ENCODE measurements at regions not wholly inside any gene's neighbourhood (a gene's known extent, or its start where the extent isn't known, plus 50 kb on each side); places are given as distances from the start of the nearest gene placed in this dataset.

- no peak for TF ChIP-seq KLF7 (tag by site-specific recombination; IDR thresholded peaks at IDR 0.05; ENCODE audit: borderline replicate concordance)
- 0 out of 2 replicates have a peak, but pooled peaks have one; percentile 36 for TF ChIP-seq ZNF24 (tag by site-specific recombination; IDR thresholded peaks at IDR 0.05)
- TF ChIP-seq ZNF114 (tag by site-specific recombination; IDR thresholded peaks at IDR 0.05), result no peak
- TF ChIP-seq ZNF2 (tag by site-specific recombination; IDR thresholded peaks at IDR 0.05), result no peak
- no peak for TF ChIP-seq PRDM1 (tag by site-specific recombination; IDR thresholded peaks at IDR 0.05)
- TF ChIP-seq ZNF792 (tag by site-specific recombination; IDR thresholded peaks at IDR 0.05), result no peak
- TF ChIP-seq ZNF658 (tag by site-specific recombination; IDR thresholded peaks at IDR 0.05), result no peak
- TF ChIP-seq ZSCAN23 (tag by site-specific recombination; IDR thresholded peaks at IDR 0.05), result no peak
- TF ChIP-seq ZFP69B (tag by site-specific recombination; IDR thresholded peaks at IDR 0.05), result no peak
- no peak for TF ChIP-seq ZNF280D (tag by site-specific recombination; IDR thresholded peaks at IDR 0.05)
- TF ChIP-seq ZSCAN30 (tag by site-specific recombination; IDR thresholded peaks at IDR 0.05), result no peak
- TF ChIP-seq ZNF555 (tag by site-specific recombination; conservative IDR thresholded peaks at IDR 0.05), result no peak
- TF ChIP-seq ZNF433 (tag by site-specific recombination; IDR thresholded peaks at IDR 0.05; ENCODE audit: low read depth), result no peak
- TF ChIP-seq ZNF664 (tag by site-specific recombination; IDR thresholded peaks at IDR 0.05), result no peak
- TF ChIP-seq ZNF585B (tag by site-specific recombination; IDR thresholded peaks at IDR 0.05), result no peak
- TF ChIP-seq ZNF174 (tag by site-specific recombination; IDR thresholded peaks at IDR 0.05), result no peak
Observed at GRCh38 chr2:60634438-60634837, 81.0 kb upstream of the BCL11A start (continued).

- Histone ChIP-seq H3K36me3 (ENCODE audit: control insufficient read depth in 2 of 2, insufficient read depth in 1 of 2, low read length in 2 of 2) (no peaks in the 10 kb centered on the region), H3K27ac (ENCODE audit: extremely low read depth, low read depth, low read length) (no peak overlapping the region), H3K4me3 (ENCODE audit: low read depth, low read length) (no peak overlapping the region), H3K9me3 (ENCODE audit: control insufficient read depth, insufficient read depth, low read depth, low read length) (no peaks in the 10 kb centered on the region), H3K4me1 (ENCODE audit: control insufficient read depth, insufficient read depth, low read length) (no peaks in the 10 kb centered on the region)
- ChIA-PET POLR2A (no interaction called here), CTCF (interaction anchor here (0.7 to 1.8 kb wide), 24 partner anchors 9 to 1786 kb away, joined by 3 to 11 read pairs (median 4); no protein-coding TSS in a partner anchor)
- TF ChIP-seq ZNF654 (tag by site-specific recombination; IDR thresholded peaks at IDR 0.05; ENCODE audit: low read depth) (peak; percentile 34), ZIC2 (tag by site-specific recombination; IDR thresholded peaks at IDR 0.05) (no peak), KLF8 (tag by site-specific recombination; IDR thresholded peaks at IDR 0.05) (no peak), ZNF585B (tag by site-specific recombination; IDR thresholded peaks at IDR 0.05) (no peak), ZNF335 (tag by site-specific recombination; conservative IDR thresholded peaks at IDR 0.05) (no peak), SP2 (tag by site-specific recombination; IDR thresholded peaks at IDR 0.05) (no peak)
- TF ChIP-seq, protein P1, sequence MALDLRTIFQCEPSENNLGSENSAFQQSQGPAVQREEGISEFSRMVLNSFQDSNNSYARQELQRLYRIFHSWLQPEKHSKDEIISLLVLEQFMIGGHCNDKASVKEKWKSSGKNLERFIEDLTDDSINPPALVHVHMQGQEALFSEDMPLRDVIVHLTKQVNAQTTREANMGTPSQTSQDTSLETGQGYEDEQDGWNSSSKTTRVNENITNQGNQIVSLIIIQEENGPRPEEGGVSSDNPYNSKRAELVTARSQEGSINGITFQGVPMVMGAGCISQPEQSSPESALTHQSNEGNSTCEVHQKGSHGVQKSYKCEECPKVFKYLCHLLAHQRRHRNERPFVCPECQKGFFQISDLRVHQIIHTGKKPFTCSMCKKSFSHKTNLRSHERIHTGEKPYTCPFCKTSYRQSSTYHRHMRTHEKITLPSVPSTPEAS (tag by site-specific recombination; IDR thresholded peaks at IDR 0.05), result peak; percentile 53
Observed at GRCh38 chr2:60641811-60642788, 88.6 kb upstream of the BCL11A start.

Data from HEK293 (cell line).